Embryonic facial prominence (tissue), 1 donor: ENCODE measurements at regions not wholly inside any gene's neighbourhood (a gene's known extent, or its start where the extent isn't known, plus 50 kb on each side); places are given as distances from the start of the nearest gene placed in this dataset.

Experiments
- DNase-seq: peaks from one replicate; pipeline ENCODE4 v3.0.0-alpha.2; 2016; ENCODE audit errors: extremely low spot score

DNA sequence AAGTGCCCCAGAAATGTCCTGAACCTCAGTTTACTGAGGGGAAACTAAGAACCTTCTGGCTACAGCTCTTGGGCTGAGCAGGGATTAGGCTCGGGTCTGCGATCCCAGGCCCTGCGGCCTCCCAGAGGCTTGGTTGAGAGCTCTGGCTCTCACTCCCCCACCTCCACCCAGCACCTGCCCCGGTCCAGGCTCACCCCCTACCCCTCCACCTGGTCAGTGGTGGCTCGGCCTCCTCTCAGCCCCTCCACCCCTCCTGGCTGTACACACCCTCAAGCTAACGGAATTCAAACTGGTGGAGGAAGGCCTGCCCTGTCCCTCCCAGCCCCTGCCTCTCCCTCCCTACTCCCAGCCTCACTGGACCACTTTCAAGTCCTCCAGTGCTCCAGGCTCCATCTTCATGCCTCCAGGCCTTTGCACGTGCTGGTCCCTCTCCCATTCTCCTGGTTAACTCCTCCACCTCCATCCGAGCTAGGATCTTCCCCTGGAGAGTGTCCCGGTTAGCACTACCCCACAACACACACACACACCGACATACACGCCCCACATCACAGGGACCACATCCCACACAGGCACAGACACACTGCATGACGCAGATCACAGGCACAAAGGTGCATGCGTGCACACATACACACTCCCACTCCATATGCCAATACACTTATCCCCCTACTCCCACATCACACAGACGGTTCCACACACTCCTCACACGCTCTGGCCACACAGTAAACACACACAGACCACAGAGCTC lies 130.9 kb downstream of the C9orf50 start:
- DNase-seq, result no peak

DNA sequence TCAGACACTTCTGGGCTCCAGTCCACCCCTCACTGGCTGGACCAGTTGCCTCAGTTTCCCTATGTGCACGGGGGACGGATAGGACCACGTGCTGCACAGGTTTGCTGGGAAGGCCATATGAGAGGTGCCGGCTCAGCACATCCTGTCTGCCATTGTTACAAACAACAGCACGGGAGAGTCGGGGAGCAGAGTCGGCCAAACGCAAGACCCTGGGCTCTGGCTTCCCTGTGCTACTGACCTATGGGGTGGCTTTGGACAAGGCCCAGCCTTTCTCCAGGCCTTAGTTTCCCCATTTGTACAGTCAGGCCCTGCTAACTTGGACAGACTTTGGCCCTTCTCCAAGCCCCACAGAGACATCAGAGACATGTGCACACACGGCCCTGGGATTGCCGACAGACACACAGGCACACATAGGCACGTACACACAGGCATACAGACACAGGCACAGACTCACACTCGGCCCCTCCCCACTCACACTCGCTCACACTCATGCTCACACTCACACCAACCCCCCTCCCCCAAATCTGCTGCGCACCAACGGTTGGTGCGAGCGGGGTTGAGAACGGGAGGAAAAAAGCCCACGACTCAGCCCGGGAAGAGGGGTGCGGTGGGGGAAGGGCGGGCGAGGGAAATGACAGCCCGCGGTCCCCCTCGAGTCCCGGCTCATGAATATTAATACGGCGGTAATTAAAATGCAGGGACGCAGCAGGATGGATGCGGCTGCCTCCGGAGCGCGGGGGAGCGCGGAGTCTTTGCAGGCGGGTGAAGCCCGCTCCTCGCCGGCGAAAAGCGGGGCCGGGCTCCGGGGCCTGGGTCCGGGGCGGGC lies 133.0 kb downstream of the C9orf50 start:
- peak; percentile 50 for DNase-seq

DNA sequence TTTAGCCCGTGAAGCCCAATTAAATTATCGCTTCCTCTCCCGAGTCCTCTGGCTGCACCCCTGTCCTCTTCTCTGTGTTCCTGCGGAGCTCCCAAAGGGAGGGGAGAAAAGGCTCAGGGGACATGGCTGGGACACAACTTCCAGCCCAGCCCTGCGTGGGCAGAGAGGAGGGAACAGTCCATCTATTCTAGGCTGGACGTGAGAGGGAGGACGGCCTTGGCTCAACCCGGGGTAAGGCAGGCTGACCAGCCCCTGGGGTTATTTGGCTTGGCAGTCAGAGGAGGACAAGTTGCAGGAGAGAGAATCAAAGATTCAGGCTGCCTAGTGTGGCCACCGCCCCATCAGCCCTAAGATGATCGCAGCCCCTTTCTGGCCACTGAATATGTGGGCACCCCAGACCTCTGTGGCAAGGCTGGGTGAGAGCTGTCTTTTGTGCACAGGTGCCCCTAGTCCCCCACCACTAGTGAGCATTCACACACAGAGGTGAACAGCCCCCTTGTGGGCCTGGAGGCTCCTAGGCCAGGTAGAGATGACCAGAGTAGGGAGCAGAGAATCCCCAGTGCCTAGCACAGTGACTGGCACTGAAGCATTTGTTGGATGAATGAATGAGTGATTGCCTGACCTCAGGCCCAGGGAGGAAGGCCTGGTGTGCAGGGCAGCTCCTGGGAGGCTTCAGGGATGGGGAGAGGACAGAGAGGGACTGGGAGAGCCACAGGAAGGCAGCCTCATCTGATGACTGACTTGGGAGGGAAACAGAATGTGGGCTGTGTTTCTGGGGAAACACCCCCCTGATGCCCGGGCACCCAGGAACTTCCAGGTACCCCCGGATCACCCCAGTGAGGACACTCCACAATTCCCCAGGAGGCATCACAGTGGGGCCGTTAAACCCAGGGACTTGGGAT lies 133.9 kb downstream of the C9orf50 start:
- DNase-seq, result no peak

DNA sequence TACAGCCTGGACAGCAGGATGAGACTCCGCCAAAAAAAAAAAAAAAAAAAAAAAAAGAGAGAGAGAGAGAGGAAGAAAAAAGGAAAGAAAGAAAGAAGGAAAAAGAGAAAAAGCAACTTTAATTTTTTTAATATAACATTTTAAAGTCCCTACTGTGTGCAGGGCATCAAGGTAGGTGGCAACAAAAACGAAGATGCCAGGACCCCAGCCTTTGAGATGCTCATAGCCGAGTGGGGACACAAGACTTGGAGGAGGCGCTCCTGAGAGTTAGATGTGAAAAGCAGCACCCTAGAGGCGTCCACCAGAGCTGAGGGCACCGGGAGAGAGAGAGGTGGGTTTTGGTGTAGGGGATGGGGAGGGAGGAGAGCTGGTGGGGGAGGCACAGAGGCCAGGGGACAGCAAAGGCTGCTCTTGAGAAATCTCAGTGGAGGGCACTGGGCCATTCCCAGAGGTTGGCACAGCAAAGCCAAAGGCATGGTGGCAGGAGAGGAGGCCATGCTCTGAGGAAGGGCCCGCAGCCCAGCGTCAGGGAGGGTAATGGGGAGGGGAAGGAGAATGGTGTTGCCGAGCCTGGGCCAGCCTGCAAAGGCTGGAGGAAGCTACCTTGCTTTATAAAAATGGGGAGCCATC lies 135.6 kb downstream of the C9orf50 start:
- no peak for DNase-seq

DNA sequence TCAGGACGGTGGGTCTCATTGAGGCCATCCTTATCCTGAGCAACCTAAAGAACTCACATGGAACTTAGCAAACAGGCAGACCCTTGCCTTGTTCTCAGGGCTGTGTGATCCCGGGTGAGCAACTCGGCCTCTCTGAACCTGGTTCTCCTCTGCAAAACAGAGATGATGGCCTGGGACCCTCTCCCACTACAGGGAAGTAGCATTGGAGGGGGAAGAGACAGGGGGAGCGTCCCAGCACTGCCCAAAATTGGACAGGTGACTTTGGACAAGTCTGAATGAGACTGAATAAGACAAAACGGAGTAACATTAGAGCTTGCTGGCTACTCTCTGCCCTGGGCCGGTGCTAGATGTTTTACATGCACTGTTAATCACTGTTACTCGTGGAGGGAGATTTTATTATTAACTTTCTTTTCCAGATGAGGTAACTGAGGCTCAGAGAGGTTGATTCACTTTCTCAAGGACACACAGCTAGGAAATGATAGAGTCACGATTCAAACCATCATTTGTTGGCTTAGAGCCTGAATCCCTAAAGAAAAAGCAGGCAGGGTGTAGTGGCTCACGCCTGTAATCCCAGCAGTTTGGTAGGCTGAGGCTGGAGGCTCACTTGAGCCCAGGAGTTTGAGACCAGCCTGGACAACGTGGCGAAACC lies 136.4 kb downstream of the C9orf50 start:
- DNase-seq, result no peak

DNA sequence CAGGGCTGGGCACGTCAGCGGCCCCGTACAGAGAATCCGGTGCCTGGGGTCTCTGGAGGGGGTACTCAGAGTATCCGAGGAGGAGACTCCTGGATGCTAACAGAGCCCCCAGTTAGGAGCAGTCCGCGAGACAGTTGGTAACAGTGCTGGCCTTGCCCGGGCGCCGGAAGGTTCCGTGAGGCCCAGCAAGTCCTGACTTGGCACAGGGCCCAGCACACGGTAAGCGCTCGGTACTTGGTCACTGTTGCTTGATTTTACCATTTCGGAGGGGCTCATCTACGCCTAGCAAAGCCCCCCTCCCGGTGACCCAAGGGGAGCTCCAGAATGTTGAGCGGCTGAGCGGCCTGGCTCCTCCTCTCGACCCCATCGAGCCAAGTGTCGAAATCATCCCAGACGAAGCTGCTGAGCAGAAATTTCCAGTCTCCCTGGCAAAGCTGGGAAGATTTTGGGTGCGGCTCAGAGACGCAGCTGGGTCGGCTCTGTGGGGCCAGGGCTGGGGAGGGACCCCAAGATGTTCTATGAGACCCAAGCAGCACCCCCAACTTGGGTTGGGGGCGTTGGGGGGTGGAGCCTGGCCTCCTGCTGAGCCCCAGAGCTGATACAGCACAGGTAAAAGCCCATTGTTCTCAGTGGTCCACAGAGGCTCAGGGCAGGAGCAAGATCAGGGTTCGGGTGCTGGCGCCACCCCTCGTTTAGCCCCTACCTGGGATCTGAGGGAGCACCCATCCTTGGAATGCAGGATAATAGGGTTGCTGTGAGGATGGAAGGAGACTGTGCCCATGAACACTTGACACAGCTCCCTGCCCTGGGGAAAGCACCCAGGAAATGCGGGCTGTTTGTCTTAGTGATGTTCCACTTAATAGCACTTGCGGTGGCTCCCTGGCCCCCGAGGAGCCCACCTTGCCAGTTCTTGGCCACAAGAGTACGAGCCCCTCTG lies 137.2 kb downstream of the C9orf50 start:
- DNase-seq, result peak; percentile 87

DNA sequence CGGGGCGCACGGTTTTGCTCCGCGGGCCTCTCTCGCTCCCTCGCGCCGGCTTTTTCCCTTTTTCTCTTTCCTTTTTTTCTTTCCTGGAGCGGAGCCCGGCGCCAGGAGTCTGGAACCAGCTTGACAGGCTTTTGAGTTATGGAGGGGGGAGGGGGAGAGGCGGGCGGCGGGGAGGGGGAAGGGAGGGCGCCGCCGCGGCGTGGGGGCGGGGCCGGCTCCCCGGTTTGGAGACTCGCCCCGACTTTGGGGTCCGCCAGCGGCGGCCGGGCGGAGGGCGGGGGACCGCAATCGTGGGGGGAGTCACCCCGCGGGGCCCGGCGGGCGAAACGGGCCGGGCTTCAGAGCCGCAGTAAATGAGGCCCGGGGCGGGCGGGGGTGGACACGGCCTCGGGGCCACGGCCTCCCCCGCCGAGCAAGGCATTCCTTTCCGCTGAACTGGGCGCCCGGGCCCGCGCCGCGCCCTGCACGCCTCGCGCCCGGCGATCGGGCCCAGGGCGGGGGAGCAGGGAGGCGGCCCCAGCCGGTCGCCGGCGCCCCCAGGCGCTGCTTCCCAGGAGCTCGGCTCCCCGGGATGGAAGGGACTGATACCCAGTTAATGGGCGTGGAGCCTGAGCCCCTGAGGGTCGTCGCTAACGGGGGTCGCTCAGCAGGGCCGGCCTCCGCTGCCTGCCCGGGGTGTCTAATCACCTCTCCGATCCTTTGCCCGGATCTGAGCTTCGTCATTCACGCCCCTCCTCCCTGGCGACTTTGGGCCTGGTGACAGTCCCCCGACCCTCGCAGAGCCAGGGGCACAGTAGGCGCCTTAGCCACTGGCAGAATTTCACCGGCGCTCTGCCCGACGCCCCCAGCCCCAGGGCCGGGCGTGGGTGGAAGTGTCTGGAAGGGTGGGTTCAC lies 138.1 kb downstream of the C9orf50 start:
- DNase-seq, result peak; percentile 89

DNA sequence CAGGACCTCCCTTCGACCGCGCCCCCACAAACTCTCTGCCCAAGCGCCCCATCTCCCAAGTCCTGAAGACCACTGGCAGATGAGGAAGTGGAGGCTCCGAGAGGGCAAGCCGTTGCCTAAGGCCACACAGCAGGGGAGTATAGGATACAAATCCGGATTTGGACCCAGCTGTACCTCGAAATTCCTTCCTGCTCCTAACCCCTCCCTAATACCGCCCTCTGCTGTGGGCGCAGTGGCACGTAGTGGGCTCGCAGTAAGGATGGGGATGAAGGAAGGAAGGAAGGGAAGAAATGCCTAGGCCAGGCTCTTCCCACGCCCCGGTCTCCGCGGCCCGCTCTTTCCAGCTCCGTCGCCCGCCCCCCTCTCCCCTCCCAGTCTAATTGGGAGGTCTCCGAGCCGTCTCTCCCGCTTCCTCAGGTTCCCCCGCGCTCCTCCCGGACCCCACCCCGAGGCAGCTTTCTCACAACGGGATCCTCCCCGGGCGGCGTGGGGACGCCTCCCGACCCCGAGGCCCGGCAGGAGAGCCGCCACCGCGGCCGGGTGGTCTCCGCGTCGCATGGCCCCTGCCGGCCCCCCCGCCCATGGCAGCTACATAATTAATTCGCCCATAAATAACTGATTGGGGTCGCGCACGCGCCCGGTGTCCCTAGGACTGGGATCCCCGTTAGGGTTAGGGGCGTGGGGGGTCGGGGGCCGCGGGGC lies 138.9 kb downstream of the C9orf50 start:
- no peak for DNase-seq

DNA sequence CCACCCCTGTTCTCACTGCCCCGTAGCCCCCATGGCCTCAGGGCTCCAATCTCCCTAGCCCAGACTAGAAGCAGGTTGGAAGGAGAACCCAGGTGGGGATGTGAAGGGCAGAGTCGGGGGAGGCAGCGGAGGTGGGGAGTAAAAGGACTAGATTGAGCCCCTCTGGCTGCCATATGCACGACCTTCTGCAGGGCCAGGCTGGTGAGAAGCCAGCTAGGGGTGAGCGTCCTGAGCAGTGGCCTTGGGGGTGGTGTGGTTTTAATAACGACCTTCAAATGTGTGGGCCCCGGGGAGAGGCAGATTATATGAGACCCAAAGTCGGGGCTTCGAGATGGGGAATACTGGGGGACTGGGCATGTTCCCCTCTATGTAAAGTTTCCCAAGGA lies 139.5 kb downstream of the C9orf50 start:
- no peak for DNase-seq

DNA sequence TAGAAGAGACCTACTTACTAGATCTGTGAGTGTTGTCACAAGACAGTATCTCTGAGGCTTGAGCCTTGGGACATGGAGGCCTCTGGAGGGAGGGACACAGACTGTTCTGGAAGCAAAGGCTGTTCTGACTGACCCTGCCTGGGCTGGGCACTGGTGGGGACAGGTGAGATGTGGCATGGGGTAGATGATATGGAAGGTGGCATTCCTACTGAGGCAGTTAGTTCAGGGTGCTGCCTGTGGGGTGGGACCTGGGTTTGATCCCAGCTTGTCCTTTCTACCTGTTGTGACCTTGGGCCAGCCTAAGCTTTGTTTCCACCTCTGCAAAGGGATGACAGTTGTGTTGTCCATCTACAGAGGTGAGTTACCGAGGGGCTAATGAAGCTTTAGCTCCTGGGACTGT lies 140.2 kb downstream of the C9orf50 start:
- DNase-seq, result no peak

DNA sequence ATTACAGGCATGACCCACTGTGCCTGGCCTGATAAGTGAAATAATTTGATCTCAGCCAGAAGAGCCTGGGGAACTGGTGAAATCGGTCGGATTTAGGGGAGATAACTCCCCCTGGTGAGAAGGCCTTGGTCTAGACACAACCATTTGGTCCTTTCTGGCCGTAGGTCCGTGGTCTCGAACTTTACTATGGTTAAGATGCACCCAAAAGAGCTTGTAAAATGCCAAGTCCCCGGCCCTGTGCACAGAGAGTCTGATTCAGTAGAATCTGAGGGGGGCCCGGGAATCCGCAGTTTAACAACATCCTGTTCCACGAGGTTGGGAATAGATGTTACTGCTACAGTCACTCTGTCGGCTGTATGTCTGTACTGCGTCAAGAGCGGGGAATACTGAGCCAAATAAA lies 140.7 kb downstream of the C9orf50 start:
- DNase-seq, result no peak

DNA sequence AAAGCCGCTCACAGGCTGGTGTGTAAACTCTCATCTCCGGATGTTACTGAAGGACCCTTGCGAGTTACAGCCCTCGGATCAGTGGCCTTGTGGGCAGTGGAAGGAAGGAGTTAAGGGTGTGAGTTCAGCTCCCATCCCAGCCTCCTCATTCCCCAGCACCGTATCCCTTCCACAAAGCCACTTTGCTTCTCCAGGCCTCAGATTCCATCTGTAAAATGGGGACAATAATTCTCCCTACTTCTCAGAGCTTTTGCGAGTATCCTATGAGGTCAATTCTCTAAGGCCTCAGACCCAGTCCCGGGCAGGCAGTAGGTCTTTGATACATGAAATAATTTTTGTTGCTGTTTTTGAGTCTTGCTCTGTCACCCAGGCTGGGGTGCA lies 141.3 kb downstream of the C9orf50 start:
- no peak for DNase-seq

DNA sequence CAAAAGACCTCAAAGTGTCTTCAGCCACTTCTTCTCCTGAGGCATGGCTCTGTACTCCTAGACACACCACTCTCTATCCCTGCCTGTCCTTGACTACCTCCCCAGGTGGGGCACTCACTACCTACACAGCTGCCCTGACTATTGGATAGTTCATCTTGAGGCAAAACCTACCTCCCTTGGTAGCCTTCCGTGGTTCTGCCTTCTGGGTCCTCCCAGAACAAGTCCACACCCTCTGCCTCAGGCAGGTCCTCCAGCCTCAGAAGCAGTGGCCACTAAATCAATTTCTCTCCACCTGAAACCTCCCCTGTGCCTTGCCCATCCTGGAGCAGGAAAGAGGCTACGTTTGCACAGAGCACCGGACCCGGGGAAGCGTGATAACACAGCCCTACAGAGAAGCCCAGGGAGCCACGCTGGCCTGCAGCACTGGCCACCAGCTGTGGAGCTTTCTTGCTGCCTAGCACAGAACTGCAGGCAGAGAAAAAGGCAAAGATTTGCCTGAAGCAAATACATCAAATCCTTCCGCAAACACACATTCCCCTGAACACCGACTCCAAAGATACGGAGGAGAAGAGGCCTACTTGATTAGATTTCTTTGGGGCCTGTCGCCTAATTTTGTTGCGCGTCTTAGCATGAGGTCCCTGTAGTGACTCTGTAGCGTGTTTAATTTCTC lies 141.8 kb downstream of the C9orf50 start:
- no peak for DNase-seq

DNA sequence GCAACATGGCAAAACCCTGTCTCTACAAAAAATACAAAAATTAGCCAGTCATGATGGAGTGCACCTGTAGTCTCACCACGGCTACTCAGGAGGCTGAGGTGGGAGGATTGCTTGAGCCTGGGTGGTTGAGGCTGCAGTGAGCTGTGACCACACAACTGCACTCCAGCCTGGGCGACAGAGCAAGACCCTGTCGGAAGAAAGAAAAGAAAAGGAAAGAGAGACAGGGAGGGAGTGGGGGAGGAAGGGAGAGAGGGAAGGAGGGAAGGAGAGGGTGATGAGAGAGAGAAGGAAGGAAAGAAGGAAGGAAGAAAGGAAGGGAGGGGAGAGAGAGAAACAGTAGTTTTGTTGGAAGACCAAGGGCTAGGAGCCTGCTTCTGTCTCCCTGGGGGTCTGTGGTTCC lies 142.4 kb downstream of the C9orf50 start:
- DNase-seq, result no peak

DNA sequence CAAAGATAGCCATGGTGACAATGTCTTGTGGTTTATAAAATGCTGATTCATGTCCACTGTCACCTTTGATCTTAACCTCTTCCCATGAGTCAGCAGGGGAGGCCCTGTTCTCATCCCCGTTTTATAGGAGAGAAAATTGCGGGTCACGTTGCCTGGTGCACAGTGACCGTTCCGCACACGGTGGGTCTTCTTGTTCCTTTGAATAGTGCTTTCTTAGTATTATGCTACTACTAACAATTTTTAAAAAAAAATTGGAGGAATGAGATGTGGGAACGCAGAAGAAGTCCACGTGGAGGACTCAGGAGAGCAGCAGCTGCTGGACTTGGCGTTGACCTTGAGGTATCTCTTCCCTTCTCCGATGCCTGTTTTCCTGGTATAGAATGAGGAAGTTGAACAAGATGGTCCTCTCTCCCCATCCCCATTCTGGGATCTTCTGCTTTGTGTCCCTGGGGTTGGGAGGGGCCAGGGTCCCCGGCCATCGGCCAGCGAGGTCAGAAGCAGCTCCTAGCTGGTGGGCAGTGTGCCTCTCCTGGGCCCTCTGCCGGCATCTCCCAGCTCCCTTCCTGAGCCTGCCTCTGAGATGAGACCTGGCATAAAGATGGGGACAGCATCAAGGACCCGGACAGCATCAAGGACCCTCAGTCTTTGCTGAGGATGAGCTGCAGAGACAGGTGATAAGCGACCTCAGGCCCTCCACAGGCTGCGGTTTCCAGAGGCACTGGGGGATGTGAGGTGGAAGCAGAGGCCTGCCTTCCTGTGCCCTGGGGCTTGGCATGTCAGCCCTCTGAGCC lies 143.9 kb downstream of the C9orf50 start:
- DNase-seq, result no peak

DNA sequence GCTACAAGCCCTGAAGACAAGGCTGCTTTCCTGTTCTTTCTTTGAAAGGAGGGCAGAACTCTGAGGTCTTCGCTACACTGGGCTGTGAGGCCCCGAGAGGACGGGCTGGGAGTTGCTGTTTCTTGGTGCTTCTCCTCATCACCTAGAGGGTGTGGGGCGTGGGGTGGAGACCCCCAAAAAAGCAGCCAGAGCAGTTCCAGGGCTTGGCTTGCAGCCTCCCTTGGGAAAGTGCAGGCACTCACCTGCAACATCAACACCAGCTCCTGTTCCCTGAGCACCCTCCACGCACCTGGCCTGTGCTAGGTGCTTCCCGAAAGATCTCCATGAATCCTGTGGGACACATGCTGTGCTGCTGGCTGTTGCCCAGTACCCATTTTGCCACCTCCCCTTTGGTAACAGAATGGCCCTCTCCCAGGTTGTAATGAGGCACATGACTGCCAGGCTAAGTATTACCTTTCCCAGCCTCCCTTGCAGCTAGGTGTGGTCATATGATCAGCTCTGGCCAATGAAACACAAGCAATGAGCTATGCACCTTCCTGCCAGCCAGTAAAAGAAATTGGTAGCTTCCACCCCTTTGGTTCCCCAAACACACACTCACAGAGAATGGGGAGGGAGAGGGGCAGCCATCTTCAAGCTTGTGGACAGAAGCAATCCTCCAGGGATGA lies 146.0 kb downstream of the C9orf50 start:
- no peak for DNase-seq
